H1 (cell line): ENCODE measurements at regions not wholly inside any gene's neighbourhood (a gene's known extent, or its start where the extent isn't known, plus 50 kb on each side); places are given as distances from the start of the nearest gene placed in this dataset.

Experiments used
- CTCF ChIA-PET: fragments of 300-600 bp; sonication (Branson Sonifier 250); formaldehyde crosslinking; loops from one replicate; lab custom pipeline; 2021; ENCODE audit not compliant: partially characterized antibody; lab: Charles Lee
- POLR2A ChIA-PET: fragments of 300-600 bp; sonication (Branson Sonifier 250); formaldehyde crosslinking; loops from one replicate; lab custom pipeline; 2021; ENCODE audit warnings: inconsistent platforms; ENCODE audit not compliant: partially characterized antibody; lab: Charles Lee
- DNase-seq, 2 experiments: peaks; one replicate each; pipeline versions ENCODE4 v3.0.0 to v3.0.0-alpha.2; 2010 to 2022; ENCODE audit warnings: low spot score in 2 of 2, low read depth in 1 of 2, mixed read lengths in 1 of 2
- FAIRE-seq: peaks from 2 replicates; lab custom pipeline; 2011; peaks lifted over from hg19 to GRCh38; lab: Jason Lieb, UNC
- H2AFZ ChIP-seq: 2 replicates; pipeline ENCODE4 v1.8.1; 2012; ENCODE audit warnings: low read length, inconsistent platforms
- H2AK5ac ChIP-seq: 2 replicates; pipeline ENCODE4 v1.6.1; 2013; ENCODE audit warnings: low read depth, low read length
- H2BK120ac ChIP-seq: replicated peaks from 2 replicates; pipeline ENCODE3; 2013; ENCODE audit warnings: low read depth, low read length, inconsistent platforms
- H2BK12ac ChIP-seq: 2 replicates; pipeline ENCODE4 v1.6.1; 2013; ENCODE audit warnings: low read depth, low read length
- H2BK15ac ChIP-seq: 2 replicates; pipeline ENCODE4 v1.6.1; 2013; ENCODE audit warnings: low read length
- H2BK20ac ChIP-seq: 2 replicates; pipeline ENCODE4 v1.6.1; 2013; ENCODE audit warnings: low read length
- H2BK5ac ChIP-seq: 2 replicates; pipeline ENCODE4 v1.6.1; 2013; ENCODE audit warnings: low read depth, low read length
- H3K14ac ChIP-seq: 2 replicates; pipeline ENCODE4 v1.6.1; 2013; ENCODE audit warnings: inconsistent platforms; ENCODE audit not compliant: insufficient read length
- H3K18ac ChIP-seq: 2 replicates; pipeline ENCODE4 v1.6.1; 2013; ENCODE audit warnings: low read length; ENCODE audit errors: extremely low read depth
- H3K23ac ChIP-seq: 2 replicates; pipeline ENCODE4 v1.6.1; 2013; ENCODE audit warnings: inconsistent platforms; ENCODE audit not compliant: insufficient read length
- H3K23me2 ChIP-seq: 2 replicates; pipeline ENCODE4 v1.6.1; 2013; ENCODE audit warnings: low read depth, low read length
- H3K27ac ChIP-seq: 2 replicates; pipeline ENCODE4 v1.6.1; 2011; ENCODE audit warnings: low read depth, low read length, inconsistent platforms
- H3K27me3 ChIP-seq, 4 experiments: replicated peaks in 1 of 4; 1 replicate in 1 of 4; 2 replicates in 3 of 4; pipeline versions ENCODE4 v1.6.1 to v1.8.1; 2011 to 2013; ENCODE audit warnings: low read length in 3 of 4, mild to moderate bottlenecking in 3 of 4, inconsistent platforms in 2 of 4, mixed read lengths in 2 of 4, moderate library complexity in 1 of 4; ENCODE audit not compliant: control insufficient read depth in 3 of 4, insufficient read depth in 3 of 4; ENCODE audit errors: extremely low read depth in 1 of 4
- H3K36me3 ChIP-seq, 4 experiments: 2 replicates each; pipeline versions ENCODE4 v1.6.1 to v1.8.1; 2011 to 2013; ENCODE audit warnings: mild to moderate bottlenecking in 4 of 4, low read length in 3 of 4, moderate library complexity in 2 of 4, control low read depth in 1 of 4, inconsistent platforms in 1 of 4; ENCODE audit not compliant: insufficient read depth in 4 of 4, control insufficient read depth in 2 of 4
- H3K4ac ChIP-seq: replicated peaks from 2 replicates; pipeline ENCODE3; 2013; ENCODE audit warnings: low read length, low read depth, mixed read lengths, inconsistent platforms; ENCODE audit not compliant: insufficient read length
- H3K4me1 ChIP-seq, 4 experiments: replicated peaks in 1 of 4; 1 replicate in 1 of 4; 2 replicates in 3 of 4; pipeline versions ENCODE4 v1.6.1 to v1.8.1; 2011 to 2013; ENCODE audit warnings: low read length in 3 of 4, inconsistent platforms in 2 of 4, mixed read lengths in 1 of 4; ENCODE audit not compliant: insufficient read depth in 4 of 4, control insufficient read depth in 3 of 4
- H3K4me2 ChIP-seq, 2 experiments: 2 replicates each; pipeline versions ENCODE4 v1.6.1 to v1.8.1; 2011 to 2013; ENCODE audit warnings: low read depth in 2 of 2, low read length in 2 of 2, control low read depth in 1 of 2, inconsistent platforms in 1 of 2, mild to moderate bottlenecking in 1 of 2; ENCODE audit not compliant: insufficient read depth in 1 of 2
- H3K4me3 ChIP-seq, 4 experiments: fragments of 200-600, 300-600 bp in 1 of 4; sonication (generic), shearing (Covaris generic), sonication (Bioruptor Twin) in 1 of 4; 2 replicates each; pipeline versions ENCODE4 v1.5.1 to v1.8.1; 2011 to 2016; ENCODE audit warnings: low read length in 4 of 4, low read depth in 3 of 4, control low read depth in 2 of 4, inconsistent platforms in 2 of 4, mild to moderate bottlenecking in 2 of 4, mixed read lengths in 1 of 4, moderate library complexity in 1 of 4; ENCODE audit not compliant: insufficient read depth in 2 of 4; ENCODE audit errors: extremely low read depth in 1 of 4
- H3K56ac ChIP-seq: replicated peaks from 2 replicates; pipeline ENCODE3; 2013; ENCODE audit warnings: low read depth, mild to moderate bottlenecking, mixed read lengths, low read length, inconsistent platforms; ENCODE audit not compliant: insufficient read length
- H3K79me1 ChIP-seq: 2 replicates; pipeline ENCODE4 v1.6.1; 2013; ENCODE audit warnings: low read depth, low read length, control low read depth
- H3K79me2 ChIP-seq, 2 experiments: 2 replicates each; pipeline versions ENCODE4 v1.6.1 to v1.8.1; 2012 to 2013; ENCODE audit warnings: low read length in 2 of 2, mild to moderate bottlenecking in 2 of 2, inconsistent platforms in 1 of 2; ENCODE audit not compliant: insufficient read depth in 2 of 2, control insufficient read depth in 1 of 2
- H3K9ac ChIP-seq, 4 experiments: replicated peaks in 1 of 4; 1 replicate in 1 of 4; 2 replicates in 3 of 4; pipeline versions ENCODE4 v1.6.1 to v1.8.1; 2011 to 2013; ENCODE audit warnings: low read depth in 3 of 4, low read length in 3 of 4, control low read depth in 2 of 4, mild to moderate bottlenecking in 2 of 4, moderate library complexity in 2 of 4, inconsistent platforms in 1 of 4; ENCODE audit errors: extremely low read depth in 1 of 4
- H3K9me3 ChIP-seq, 2 experiments: 2 replicates each; pipeline versions ENCODE4 v1.6.1 to v1.8.1; 2012 to 2013; ENCODE audit warnings: mild to moderate bottlenecking in 2 of 2, moderate library complexity in 2 of 2, control low read depth in 1 of 2, inconsistent platforms in 1 of 2, low read depth in 1 of 2, low read length in 1 of 2, mixed read lengths in 1 of 2; ENCODE audit not compliant: insufficient read depth in 2 of 2
- H4K20me1 ChIP-seq, 2 experiments: replicated peaks in 1 of 2; 2 replicates each; pipeline versions ENCODE3 to v1.8.1; 2011 to 2013; ENCODE audit warnings: inconsistent platforms in 2 of 2, low read length in 2 of 2, mild to moderate bottlenecking in 1 of 2; ENCODE audit not compliant: insufficient read depth in 2 of 2, control insufficient read depth in 1 of 2
- H4K5ac ChIP-seq: 2 replicates; pipeline ENCODE4 v1.6.1; 2013; ENCODE audit warnings: low read length, low read depth, mixed read lengths, inconsistent platforms; ENCODE audit not compliant: insufficient read length
- H4K8ac ChIP-seq: 2 replicates; pipeline ENCODE4 v1.8.0; 2013; ENCODE audit warnings: mild to moderate bottlenecking, moderate library complexity, low read length, inconsistent platforms; ENCODE audit not compliant: insufficient read depth; ENCODE audit errors: extremely low read depth
- H4K91ac ChIP-seq: replicated peaks from 2 replicates; pipeline ENCODE3; 2013; ENCODE audit warnings: low read length, mixed read lengths, inconsistent platforms; ENCODE audit not compliant: insufficient read length
- ATF3 ChIP-seq: IDR thresholded peaks from 2 replicates; pipeline ENCODE4 v1.6.1; 2011; ENCODE audit warnings: low read depth, mild to moderate bottlenecking, low read length; ENCODE audit not compliant: insufficient read depth
- BRCA1 ChIP-seq: IDR thresholded peaks from 2 replicates; pipeline ENCODE4 v1.6.1; 2012; ENCODE audit warnings: low read depth, low read length, improper control_type of control experiment
- CTBP2 ChIP-seq: IDR thresholded peaks from 2 replicates; pipeline ENCODE4 v1.7.0; 2011; ENCODE audit warnings: borderline replicate concordance, mild to moderate bottlenecking, moderate library complexity, mixed read lengths, low read length; ENCODE audit not compliant: insufficient read depth, insufficient read length
- CTCF ChIP-seq, 3 experiments: IDR thresholded peaks; 1 replicate in 2 of 3; 2 replicates in 1 of 3; pipeline versions ENCODE4 v1.5.1 to v1.6.1; 2011; ENCODE audit warnings: low read length in 3 of 3, mild to moderate bottlenecking in 3 of 3, inconsistent platforms in 2 of 3, low read depth in 1 of 3, moderate library complexity in 1 of 3; ENCODE audit not compliant: insufficient read depth in 1 of 3; ENCODE audit errors: control extremely low read depth in 1 of 3
- JUND ChIP-seq: IDR thresholded peaks from 2 replicates; pipeline ENCODE4 v1.6.1; 2011; ENCODE audit warnings: mild to moderate bottlenecking, improper control_type of control experiment, low read length
- KDM4A ChIP-seq: IDR thresholded peaks from one replicate; pipeline ENCODE4 v1.7.1; 2012; ENCODE audit warnings: low read depth, mild to moderate bottlenecking, moderate library complexity, low read length, inconsistent platforms; ENCODE audit not compliant: severe bottlenecking
- POLR2AphosphoS5 ChIP-seq: IDR thresholded peaks from 2 replicates; pipeline ENCODE4 v1.6.1; 2011; ENCODE audit warnings: low read depth, low read length
- SP4 ChIP-seq: IDR thresholded peaks from 2 replicates; pipeline ENCODE4 v1.6.1; 2012; ENCODE audit warnings: low read length, inconsistent platforms
- WGBS, 2 experiments: shearing (Covaris generic) in 1 of 2; methylation state at CpG; one replicate each; pipeline versions ENCODE4 v1.1.6 to v1.1.7; 2013 to 2015; ENCODE audit warnings: low lambda C conversion rate in 2 of 2, mixed read lengths in 2 of 2, inconsistent platforms in 1 of 2, low coverage in 1 of 2, missing lambda C conversion rate in 1 of 2; ENCODE audit not compliant: insufficient replicate concordance in 2 of 2, insufficient coverage in 1 of 2, insufficient read length in 1 of 2; ENCODE audit errors: extremely low coverage in 1 of 2, missing lambda C conversion rate in 1 of 2; 5-methylcytosine and 5-hydroxymethylcytosine counted together
- TF ChIP-seq, protein P1 (sequence below): IDR thresholded peaks from 2 replicates; pipeline ENCODE4 v1.6.1; 2012; ENCODE audit warnings: inconsistent platforms

GRCh38 chr1:234770924-234771540 lies 161.1 kb upstream of the IRF2BP2 start:
- FAIRE-seq: no peak
- H4K20me1 ChIP-seq: no peaks in the 10 kb centered on the region
- H3K4me3 ChIP-seq: no peak overlapping the region
- H3K18ac ChIP-seq: no peak overlapping the region
- no peak overlapping the region for H3K9ac ChIP-seq
- no peak overlapping the region for H2BK20ac ChIP-seq
- no peak overlapping the region for H4K91ac ChIP-seq
- no peak overlapping the region for H2BK15ac ChIP-seq
- H3K14ac ChIP-seq: no peak overlapping the region
- H3K79me2 ChIP-seq: no peaks in the 10 kb centered on the region
- H3K23me2 ChIP-seq: no peaks in the 10 kb centered on the region
- WGBS, 2 experiments: 95% methylated on average over 9 of the region's 9 CpGs; no CpG with 5 or more reads in 1 of the 2 experiments
- ChIA-PET POLR2A (interaction anchor here (0.7 kb wide), 1 partner anchor 333 kb away, joined by 3 read pairs; no protein-coding TSS in a partner anchor), CTCF (interaction anchor here (0.5 to 1.3 kb wide), 7 partner anchors 27 to 322 kb away, joined by 3 to 4 read pairs (median 3); no protein-coding TSS in a partner anchor)
- peaks cover 1 to 19% (median 12%) of the 10 kb centered on the region in 4 experiments; a peak in 5 of 7 replicates for H3K4me1 ChIP-seq
- no peak overlapping the region for H3K23ac ChIP-seq
- H4K5ac ChIP-seq: no peak overlapping the region
- no peak overlapping the region for H2AK5ac ChIP-seq
- no peak overlapping the region for H2BK12ac ChIP-seq
- no peak overlapping the region for H3K56ac ChIP-seq
- H3K79me1 ChIP-seq: no peaks in the 10 kb centered on the region
- DNase-seq: no peak
- H3K9me3 ChIP-seq: no peaks in the 10 kb centered on the region
- no peak overlapping the region for H3K4ac ChIP-seq
- H3K36me3 ChIP-seq: no peaks in the 10 kb centered on the region
- H3K27me3 ChIP-seq: no peaks in the 10 kb centered on the region; a peak in 1 of 7 replicates
- H3K27ac ChIP-seq: no peak overlapping the region
- no peak overlapping the region for H2AFZ ChIP-seq
- no peak overlapping the region for H2BK5ac ChIP-seq
- H2BK120ac ChIP-seq: no peak overlapping the region
- no peak overlapping the region for H4K8ac ChIP-seq
- H3K4me2 ChIP-seq: no peak overlapping the region
- TF ChIP-seq JUND (no peak), KDM4A (no peak), CTBP2 (no peak), POLR2AphosphoS5 (no peak), CTCF (IDR thresholded peaks at IDR 0.05; ENCODE audit: control extremely low read depth in 1 of 3, insufficient read depth in 1 of 3, low read depth in 1 of 3, low read length in 3 of 3) (no peak), SP4 (no peak), ATF3 (no peak), BRCA1 (no peak)
- TF ChIP-seq, protein P1, sequence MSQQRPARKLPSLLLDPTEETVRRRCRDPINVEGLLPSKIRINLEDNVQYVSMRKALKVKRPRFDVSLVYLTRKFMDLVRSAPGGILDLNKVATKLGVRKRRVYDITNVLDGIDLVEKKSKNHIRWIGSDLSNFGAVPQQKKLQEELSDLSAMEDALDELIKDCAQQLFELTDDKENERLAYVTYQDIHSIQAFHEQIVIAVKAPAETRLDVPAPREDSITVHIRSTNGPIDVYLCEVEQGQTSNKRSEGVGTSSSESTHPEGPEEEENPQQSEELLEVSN: no peak
